ENCODE measurements at regions not wholly inside any gene's neighbourhood (a gene's known extent, or its start where the extent isn't known, plus 50 kb on each side); places are given as distances from the start of the nearest gene placed in this dataset.
"Not testable (repeated sequence)": the region's sequence is repeated elsewhere in the genome, so short reads cannot be mapped to it uniquely, and the experiment has no call there.

GRCh38 chr17:30720013-30720471 is 104.5 kb downstream of the CRLF3 start:
- H3K36me3 Mint-ChIP-seq (ENCODE audit: unreplicated experiment) = peaks cover 7% of the 10 kb centered on the region
- no peak overlapping the region for H3K4me3 Mint-ChIP-seq (ENCODE audit: unreplicated experiment)
- DNase-seq (ENCODE audit: extremely low spot score, unreplicated experiment) = peak; percentile 73
- no peak overlapping the region for H3K27ac Mint-ChIP-seq (ENCODE audit: unreplicated experiment)
- peaks cover 9% of the 10 kb centered on the region for H3K4me1 Mint-ChIP-seq (ENCODE audit: unreplicated experiment)
- H3K9me3 Mint-ChIP-seq (ENCODE audit: unreplicated experiment) = no peaks in the 10 kb centered on the region
- H3K27me3 Mint-ChIP-seq (ENCODE audit: unreplicated experiment) = no peaks in the 10 kb centered on the region
- no peak for TF ChIP-seq CTCF (IDR thresholded peaks at IDR 0.05)

- not testable (repeated sequence) for H3K27me3 Mint-ChIP-seq (ENCODE audit: unreplicated experiment); H3K9me3 Mint-ChIP-seq (ENCODE audit: unreplicated experiment); H3K36me3 Mint-ChIP-seq (ENCODE audit: unreplicated experiment); H3K4me3 Mint-ChIP-seq (ENCODE audit: unreplicated experiment)
- TF ChIP-seq CTCF (IDR thresholded peaks at IDR 0.05) = peak; percentile 68
- Mint-ChIP-seq H3K4me1 (ENCODE audit: unreplicated experiment) (peaks cover 11% of the 10 kb centered on the region), H3K27ac (ENCODE audit: unreplicated experiment) (peak overlapping the region; percentile 52)
- DNase-seq (ENCODE audit: extremely low spot score, unreplicated experiment) = peak; percentile 87
Observed at GRCh38 chr17:30719131-30719973, 105.1 kb downstream of the CRLF3 start.

DNA sequence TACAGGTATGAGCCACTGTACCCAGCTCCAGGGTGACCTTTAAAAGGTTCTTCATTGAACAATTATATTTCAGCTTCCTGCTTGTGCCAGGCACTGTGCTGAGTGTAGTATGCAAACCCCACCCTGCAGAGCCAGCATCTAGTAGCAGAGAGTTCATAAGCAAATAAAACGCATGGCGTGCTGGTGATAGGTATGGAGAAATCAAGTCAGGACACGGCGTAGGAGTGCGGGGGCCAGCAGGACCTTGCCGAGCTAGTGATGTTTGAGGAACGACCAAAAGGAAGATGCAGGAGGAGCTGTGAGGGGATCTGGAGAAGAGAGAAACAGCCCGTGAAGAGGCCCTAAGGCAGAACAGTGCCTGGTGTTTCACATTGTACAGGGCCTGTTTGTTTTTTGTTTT is 105.8 kb downstream of the CRLF3 start:
- not testable (repeated sequence) for H3K36me3 Mint-ChIP-seq (ENCODE audit: unreplicated experiment); H3K9me3 Mint-ChIP-seq (ENCODE audit: unreplicated experiment); H3K27me3 Mint-ChIP-seq (ENCODE audit: unreplicated experiment); H3K27ac Mint-ChIP-seq (ENCODE audit: unreplicated experiment); H3K4me3 Mint-ChIP-seq (ENCODE audit: unreplicated experiment)
- peak; percentile 49 for DNase-seq (ENCODE audit: extremely low spot score, unreplicated experiment)
- H3K4me1 Mint-ChIP-seq (ENCODE audit: unreplicated experiment) = peaks cover 11% of the 10 kb centered on the region

DNA sequence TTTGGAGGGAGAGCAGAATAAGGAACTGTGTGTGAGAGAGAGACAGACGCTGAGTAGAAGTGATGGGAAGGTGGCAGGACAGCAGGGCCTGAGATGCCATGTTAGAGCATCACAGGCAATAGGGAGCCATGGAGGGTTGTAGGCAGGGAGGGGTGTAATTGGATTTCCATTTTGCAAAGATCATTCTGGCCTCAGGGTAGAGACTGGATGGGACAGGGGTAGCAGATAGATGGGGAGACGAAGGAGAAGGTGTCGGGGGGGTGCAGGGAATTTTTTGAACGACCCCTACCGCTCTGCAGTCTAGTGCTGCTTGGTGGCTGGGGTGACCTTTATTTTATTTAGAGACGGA is 106.4 kb downstream of the CRLF3 start:
- not testable (repeated sequence) for H3K4me3 Mint-ChIP-seq (ENCODE audit: unreplicated experiment); DNase-seq (ENCODE audit: extremely low spot score, unreplicated experiment)
- H3K4me1 Mint-ChIP-seq (ENCODE audit: unreplicated experiment) = peaks cover 14% of the 10 kb centered on the region

DNA sequence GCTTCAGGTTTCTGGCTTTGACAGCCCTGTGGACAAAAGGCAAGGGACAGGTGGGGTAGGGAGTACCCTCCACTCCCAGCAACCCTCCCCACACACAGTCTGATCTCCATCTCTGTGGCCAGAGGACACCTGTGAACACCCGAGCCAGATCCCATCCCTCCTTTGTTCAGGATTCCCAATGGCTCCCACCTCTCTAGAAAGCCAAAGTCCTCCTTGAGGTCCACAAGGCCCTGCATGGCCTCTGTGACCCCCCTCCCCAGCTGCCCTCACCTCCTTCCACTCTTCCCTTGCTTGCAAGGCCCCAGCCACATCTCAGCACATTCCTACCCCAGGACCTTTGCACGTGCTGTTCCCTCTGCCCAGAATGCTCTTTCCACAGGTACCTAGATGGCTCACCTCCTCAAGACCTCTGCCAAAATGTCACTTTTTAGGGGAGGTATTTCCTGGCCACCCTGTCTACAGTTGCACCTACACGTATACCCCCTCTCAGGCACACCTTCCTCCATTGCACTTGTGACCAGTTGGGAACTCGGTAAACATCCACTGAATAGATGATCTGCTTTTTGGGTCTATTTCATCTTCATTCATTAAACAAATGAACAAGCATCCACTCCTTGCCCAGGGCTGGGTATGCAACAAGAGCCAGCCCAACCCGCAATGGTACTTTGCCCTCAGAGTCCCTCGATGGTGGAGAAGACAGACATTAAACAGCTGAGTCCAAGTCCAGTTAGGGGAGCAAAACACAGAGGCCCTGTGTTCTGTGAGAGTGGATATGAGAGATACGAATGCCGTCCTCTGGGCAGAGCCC is 107.0 kb downstream of the CRLF3 start:
- Mint-ChIP-seq H3K27me3 (ENCODE audit: unreplicated experiment) (no peaks in the 10 kb centered on the region), H3K4me1 (ENCODE audit: unreplicated experiment) (peaks cover 14% of the 10 kb centered on the region), H3K9me3 (ENCODE audit: unreplicated experiment) (no peaks in the 10 kb centered on the region), H3K27ac (ENCODE audit: unreplicated experiment) (no peak overlapping the region), H3K4me3 (ENCODE audit: unreplicated experiment) (no peak overlapping the region), H3K36me3 (ENCODE audit: unreplicated experiment) (peaks cover 7% of the 10 kb centered on the region)
- no peak for DNase-seq (ENCODE audit: extremely low spot score, unreplicated experiment)
- no peak for TF ChIP-seq CTCF (IDR thresholded peaks at IDR 0.05)

More for the DNA sequence above, 106.4 kb downstream of the CRLF3 start:
- not testable (repeated sequence) for H3K9me3 Mint-ChIP-seq (ENCODE audit: unreplicated experiment); H3K36me3 Mint-ChIP-seq (ENCODE audit: unreplicated experiment); H3K27me3 Mint-ChIP-seq (ENCODE audit: unreplicated experiment); H3K27ac Mint-ChIP-seq (ENCODE audit: unreplicated experiment)

All from osteocyte (in vitro differentiated cells).